Progenitor cell of endocrine pancreas (in vitro differentiated cells): ENCODE measurements at regions not wholly inside any gene's neighbourhood (a gene's known extent, or its start where the extent isn't known, plus 50 kb on each side); places are given as distances from the start of the nearest gene placed in this dataset.

Source experiments
- DNase-seq: peaks from one replicate; pipeline ENCODE4 v3.0.0; 2021; ENCODE audit warnings: low spot score; ENCODE audit not compliant: unreplicated experiment
- H3K27ac Mint-ChIP-seq: 2 replicates; pipeline ENCODE4 v1.8.0; 2021; ENCODE audit warnings: mild to moderate bottlenecking, moderate library complexity, mixed read lengths
- H3K27me3 Mint-ChIP-seq: 2 replicates; pipeline ENCODE4 v1.8.0; 2021; ENCODE audit warnings: mixed read lengths
- H3K36me3 Mint-ChIP-seq: 2 replicates; pipeline ENCODE4 v1.8.0; 2022; ENCODE audit warnings: mixed read lengths; ENCODE audit not compliant: insufficient read depth
- H3K4me1 Mint-ChIP-seq: 2 replicates; pipeline ENCODE4 v1.8.0; 2021; ENCODE audit warnings: low read depth, mixed read lengths
- H3K4me3 Mint-ChIP-seq: 2 replicates; pipeline ENCODE4 v1.8.0; 2021; ENCODE audit warnings: low read depth, mild to moderate bottlenecking, moderate library complexity, mixed read lengths
- H3K9me3 Mint-ChIP-seq: 2 replicates; pipeline ENCODE4 v1.8.0; 2021; ENCODE audit warnings: low read depth, mixed read lengths
- CTCF ChIP-seq: fragments of 200-600 bp; sonication (generic); IDR thresholded peaks from one replicate; pipeline ENCODE4 v1.5.0; 2021; ENCODE audit warnings: antibody characterized with exemption, mild to moderate bottlenecking; ENCODE audit not compliant: unreplicated experiment

DNA sequence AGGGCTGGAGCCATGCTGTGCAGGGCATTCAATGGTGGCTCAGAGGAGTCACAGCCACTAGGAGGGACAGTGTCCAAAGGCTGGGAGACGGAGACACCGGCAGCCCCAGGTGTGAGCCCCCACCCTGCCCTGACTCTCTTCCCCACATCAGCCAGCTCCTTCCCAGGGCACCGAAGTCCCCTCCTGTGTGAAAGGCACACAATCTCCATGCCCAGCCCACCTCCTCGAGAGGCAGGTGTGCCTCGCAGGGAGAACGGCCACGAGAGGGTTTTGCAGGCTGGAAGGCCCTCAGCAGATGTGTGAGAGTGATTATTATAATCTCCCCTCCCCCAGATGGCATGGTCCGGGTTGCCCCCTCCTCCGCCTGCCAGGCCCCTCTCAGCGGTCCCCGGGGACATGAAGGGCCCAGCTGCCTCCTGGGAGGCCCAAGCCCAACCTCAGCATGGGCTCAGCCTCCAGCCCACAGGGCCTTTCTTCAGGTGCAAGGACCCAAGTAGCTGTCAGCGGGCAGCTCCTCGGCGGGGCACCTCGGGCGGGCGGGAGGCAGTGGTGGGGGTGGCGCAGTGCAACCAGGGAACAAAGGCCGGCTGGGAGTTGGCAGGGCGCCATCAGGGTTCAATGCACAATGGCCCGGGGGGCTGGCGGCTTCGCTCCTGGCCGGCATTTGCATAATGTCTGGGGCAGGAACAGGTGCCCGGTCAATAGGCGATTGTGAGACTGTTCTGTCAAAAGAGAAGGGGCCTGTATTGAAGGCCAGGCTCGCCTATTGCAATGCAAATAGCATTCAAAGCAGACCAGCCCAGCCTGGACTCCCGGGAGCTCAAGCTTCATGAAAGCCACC is 155.3 kb upstream of the ZMIZ1 start:
- Mint-ChIP-seq H3K36me3 (no peaks in the 10 kb centered on the region), H3K9me3 (no peaks in the 10 kb centered on the region), H3K27ac (no peak overlapping the region), H3K4me3 (no peak overlapping the region), H3K4me1 (peaks cover 20% of the 10 kb centered on the region), H3K27me3 (peaks cover 29% of the 10 kb centered on the region)
- no peak for TF ChIP-seq CTCF
- DNase-seq, result no peak

DNA sequence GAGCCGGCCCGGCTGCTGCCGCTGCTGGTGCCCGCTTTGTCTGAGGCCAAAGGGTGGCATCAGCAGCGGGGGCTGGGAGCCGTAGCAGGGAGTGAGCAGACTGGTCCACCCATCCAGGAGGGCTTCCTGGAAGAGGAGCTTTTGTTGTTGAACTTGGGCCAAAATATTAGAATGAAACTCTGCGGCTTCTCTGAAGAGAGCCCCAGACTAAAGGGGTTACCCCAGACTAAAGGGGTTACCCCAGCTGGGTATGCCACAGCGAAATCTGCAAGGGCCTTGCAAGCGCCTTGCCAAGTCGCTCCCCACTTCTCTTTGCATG is 154.7 kb upstream of the ZMIZ1 start:
- H3K27ac Mint-ChIP-seq, result no peak overlapping the region
- H3K36me3 Mint-ChIP-seq, result no peaks in the 10 kb centered on the region
- H3K4me1 Mint-ChIP-seq, result peaks cover 23% of the 10 kb centered on the region
- TF ChIP-seq CTCF, result no peak
- no peak overlapping the region for H3K4me3 Mint-ChIP-seq
- no peak for DNase-seq
- H3K9me3 Mint-ChIP-seq, result no peaks in the 10 kb centered on the region
- H3K27me3 Mint-ChIP-seq, result peaks cover 25% of the 10 kb centered on the region

DNA sequence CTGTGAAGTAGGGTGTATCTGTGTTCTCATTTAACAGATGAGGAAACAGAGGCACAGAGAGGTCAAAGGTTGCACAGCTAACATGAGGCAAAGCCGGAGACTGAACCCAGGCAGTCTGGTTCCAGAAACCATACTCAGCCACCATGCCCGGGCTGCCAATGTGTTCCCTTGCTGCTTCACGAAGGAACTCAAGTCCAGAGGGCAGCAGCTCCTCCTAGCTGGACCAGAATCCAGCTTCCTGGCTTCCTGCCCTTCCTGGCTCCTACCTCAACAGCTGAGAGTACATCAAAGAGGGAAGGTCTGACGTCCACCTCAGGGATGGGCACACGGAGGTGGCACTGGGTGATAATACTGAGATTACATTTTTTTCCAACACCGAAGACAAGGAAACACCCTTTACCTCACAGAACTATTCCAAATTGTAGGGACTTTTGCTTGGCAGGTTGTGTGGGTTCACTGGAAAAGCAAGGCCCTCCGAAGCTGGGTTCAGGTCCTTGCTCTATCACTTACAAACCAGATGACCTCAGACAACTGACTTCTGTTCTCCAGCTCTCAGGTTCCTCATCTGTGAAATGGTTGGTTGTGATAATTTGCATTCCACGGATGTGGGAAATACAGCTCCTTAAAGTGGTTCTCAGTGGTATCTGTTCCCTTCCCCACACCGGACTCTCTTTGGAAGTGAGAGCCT is 154.1 kb upstream of the ZMIZ1 start:
- H3K36me3 Mint-ChIP-seq, result no peaks in the 10 kb centered on the region
- H3K9me3 Mint-ChIP-seq, result no peaks in the 10 kb centered on the region
- peaks cover 22% of the 10 kb centered on the region for H3K27me3 Mint-ChIP-seq
- H3K4me3 Mint-ChIP-seq, result no peak overlapping the region
- H3K27ac Mint-ChIP-seq, result no peak overlapping the region
- TF ChIP-seq CTCF, result no peak
- DNase-seq, result no peak
- peaks cover 23% of the 10 kb centered on the region for H3K4me1 Mint-ChIP-seq

- Mint-ChIP-seq H3K9me3 (no peaks in the 10 kb centered on the region), H3K27me3 (peaks cover 21% of the 10 kb centered on the region), H3K4me3 (no peak overlapping the region), H3K27ac (no peak overlapping the region), H3K36me3 (no peaks in the 10 kb centered on the region), H3K4me1 (peaks cover 23% of the 10 kb centered on the region)
- TF ChIP-seq CTCF, result no peak
- DNase-seq, result no peak
These were observed 153.6 kb upstream of the ZMIZ1 start for GRCh38 chr10:78915190-78915518.

GRCh38 chr10:78916227-78916626 is 152.5 kb upstream of the ZMIZ1 start:
- peaks cover 15% of the 10 kb centered on the region for H3K27me3 Mint-ChIP-seq
- no peak overlapping the region for H3K4me3 Mint-ChIP-seq
- peaks cover 23% of the 10 kb centered on the region for H3K4me1 Mint-ChIP-seq
- no peaks in the 10 kb centered on the region for H3K9me3 Mint-ChIP-seq
- H3K27ac Mint-ChIP-seq, result no peak overlapping the region
- TF ChIP-seq CTCF, result no peak
- DNase-seq, result no peak
- no peaks in the 10 kb centered on the region for H3K36me3 Mint-ChIP-seq
